Stimulated activated CD4-positive, alpha-beta T cell treated with anti-CD3 and anti-CD28 coated beads, TNF-alpha, amount 100 ng/mL, for 4 hours (primary cell): ENCODE measurements at regions not wholly inside any gene's neighbourhood (a gene's known extent, or its start where the extent isn't known, plus 50 kb on each side); places are given as distances from the start of the nearest gene placed in this dataset.

Experiments used
- DNase-seq, 3 experiments: peaks; one replicate each; pipeline ENCODE4 v3.0.0-alpha.2; 2020; ENCODE audit warnings: low read depth in 3 of 3

GRCh38 chr2:238654479-238655197 lies 193.2 kb upstream of the TWIST2 start:
- DNase-seq: no peak

DNA sequence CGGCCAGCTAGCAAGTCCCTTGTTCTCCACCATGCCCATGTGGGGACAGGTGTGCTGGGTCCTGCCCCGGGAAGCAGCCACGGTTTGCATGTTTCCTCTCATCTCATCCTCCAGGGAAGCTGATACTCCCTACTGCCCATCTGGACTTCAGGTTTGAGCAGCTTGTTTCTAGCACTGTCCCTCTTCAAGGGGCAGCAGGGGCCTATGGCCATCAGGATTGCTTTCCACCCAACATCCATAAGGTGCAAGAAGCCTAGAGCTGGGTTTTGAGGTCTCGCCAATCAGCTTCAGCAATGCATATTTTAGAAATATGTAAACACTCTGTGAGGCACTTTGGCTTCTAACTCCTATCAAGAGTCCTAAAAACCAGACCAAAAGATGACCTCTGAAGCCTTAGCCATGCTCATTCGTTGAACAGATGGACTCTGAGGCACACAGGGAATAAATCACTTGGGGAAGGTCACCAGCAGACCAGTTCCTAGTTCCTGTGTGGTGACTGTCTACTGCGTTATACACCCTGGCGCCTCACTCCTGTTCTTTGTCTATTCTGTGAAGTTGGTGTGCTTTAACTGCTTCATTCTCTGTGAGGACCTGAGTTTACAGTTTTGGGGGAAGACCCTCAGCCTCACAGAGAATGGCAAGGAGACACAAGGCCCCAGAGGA lies 192.6 kb upstream of the TWIST2 start:
- DNase-seq: no peak

DNA sequence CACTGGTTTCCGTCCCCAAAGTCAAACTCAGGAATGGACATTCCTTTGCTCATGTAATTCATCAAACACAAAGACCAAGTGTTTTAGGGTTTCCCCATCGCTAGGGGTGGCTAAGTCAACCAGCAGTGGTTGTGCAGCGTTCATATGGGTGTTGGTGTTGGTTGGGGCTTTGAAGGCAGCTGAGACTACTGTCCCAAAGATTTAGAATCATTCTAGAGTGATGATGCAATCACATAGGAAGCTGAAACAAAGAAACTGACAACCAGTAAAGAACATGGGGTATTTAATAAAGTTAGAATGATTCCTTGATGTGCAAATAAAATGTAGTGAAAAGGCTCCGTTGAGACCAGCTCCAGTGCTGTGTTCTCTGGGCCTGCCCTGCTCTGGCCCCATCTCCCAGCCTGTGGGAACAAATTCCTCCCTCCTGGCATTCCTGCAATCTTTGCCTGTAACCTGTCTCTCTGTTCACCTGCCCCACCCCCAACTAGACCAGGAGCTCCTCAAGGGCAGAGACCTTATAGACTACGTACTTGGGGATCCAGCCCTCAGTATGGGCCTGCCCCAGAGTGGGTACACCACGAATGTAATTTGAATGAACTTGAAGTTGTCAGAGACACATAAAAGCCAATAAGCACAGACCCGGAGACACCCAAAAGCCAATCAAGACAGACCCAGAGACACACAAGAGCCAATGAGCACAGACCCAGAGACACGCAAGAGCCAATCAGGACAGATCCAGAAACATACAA lies 191.7 kb upstream of the TWIST2 start:
- DNase-seq: no peak

DNA sequence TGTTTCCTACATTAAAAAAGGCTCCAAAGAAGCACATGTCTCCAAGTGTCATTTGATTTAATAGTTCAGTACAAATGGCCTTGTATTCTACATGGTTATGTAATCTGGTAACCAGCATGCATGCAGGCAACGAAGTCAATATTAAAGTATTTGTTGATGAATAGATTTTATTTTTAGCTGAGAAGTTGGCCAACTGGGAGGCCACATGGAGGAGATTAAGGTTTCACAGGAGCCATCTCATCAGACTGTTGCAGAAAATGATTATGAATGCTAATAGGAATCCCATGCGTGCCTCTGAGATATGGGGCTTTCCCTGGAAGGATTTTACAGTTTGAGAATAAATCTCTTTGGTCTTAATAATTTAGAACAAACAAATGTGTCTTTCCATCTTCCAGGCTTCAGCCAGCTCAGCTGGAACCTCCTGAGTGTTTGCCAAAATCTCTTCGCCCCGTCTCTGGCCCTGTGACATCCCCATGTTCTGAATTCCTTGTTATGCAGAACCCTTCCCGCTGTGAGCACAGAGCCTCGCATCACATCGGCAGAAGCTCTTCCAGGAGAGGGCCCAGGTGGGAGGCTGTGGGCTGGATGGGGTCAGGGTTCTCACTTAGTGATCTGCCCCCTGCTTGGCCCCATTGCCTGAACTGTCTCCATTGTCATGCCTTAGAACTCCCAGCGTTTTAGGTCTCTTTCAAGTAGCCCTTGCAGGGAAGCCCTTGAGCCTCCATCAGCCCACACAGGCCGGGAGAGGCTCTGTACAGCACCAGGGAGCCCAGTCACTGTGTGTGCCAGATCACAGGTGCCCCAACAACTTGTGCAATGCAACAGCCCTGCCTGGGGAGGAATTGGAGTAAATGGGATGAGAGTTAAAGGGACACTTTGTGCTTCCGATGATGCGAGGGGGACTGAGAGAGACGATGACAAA lies 190.5 kb upstream of the TWIST2 start:
- DNase-seq: no peak

DNA sequence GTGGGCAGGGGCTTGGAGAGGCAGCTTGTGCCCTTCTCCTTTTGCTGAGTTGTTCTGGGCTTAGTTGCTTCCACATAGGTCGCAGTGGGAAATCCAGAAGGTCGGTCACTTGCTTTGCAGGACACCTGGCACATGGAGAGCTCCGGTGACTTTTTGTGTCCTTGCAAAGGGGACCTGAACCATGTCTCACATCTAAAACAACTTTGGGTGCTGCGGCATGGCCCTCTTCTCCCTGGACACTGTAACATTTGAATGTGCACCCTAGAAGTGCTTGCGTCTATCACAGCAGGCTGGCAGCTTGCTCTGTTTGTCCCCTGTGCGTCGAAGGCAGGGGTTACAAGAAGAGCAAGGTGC lies 189.9 kb upstream of the TWIST2 start:
- no peak for DNase-seq

GRCh38 chr2:238658820-238659219 lies 189.1 kb upstream of the TWIST2 start:
- DNase-seq: no peak

DNA sequence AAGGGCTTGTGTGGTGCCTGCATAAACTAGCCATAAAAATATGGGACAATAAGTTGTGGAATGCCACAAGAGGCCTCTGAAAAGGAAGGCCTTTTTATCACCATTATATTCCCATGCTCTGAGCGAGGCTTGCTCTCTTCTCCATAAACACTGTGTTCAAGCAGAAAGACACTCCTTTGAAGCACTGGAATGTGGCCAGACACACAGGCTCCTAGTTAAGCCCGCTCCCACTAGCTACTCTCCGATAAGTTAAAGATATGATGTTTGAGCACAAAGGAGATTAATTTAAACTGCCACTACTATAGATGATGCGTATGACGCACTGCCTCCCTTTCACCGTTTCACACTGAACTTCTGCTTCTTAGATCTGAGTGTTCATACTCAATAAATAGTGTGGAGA lies 188.7 kb upstream of the TWIST2 start:
- no peak for DNase-seq

DNA sequence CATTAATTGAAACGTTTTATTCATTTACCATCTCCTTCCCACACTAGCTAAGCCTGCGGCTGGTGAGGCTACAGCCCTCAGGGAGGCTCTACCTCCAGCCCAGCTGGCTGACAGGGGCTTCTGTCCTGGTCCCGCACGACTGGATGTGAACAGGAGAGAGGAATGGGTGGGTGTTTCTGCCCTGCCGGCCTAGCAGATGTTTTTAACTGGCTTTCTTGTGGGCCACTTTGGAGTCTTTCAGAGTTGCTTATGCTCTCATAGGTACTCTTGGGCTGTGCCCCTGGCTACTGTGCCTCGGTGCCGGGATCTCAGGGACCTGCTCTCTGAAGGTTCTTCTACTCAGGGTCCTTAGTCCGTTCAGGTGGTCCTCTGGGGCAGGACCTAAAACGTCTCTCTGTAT lies 184.3 kb upstream of the TWIST2 start:
- DNase-seq: no peak

GRCh38 chr2:238665919-238666318 lies 182.0 kb upstream of the TWIST2 start:
- DNase-seq: no peak

GRCh38 chr2:238666543-238666942 lies 181.3 kb upstream of the TWIST2 start:
- no peak for DNase-seq

- DNase-seq: no peak
Measured at GRCh38 chr2:238667008-238667407, 180.9 kb upstream of the TWIST2 start.

GRCh38 chr2:238667639-238668038 lies 180.2 kb upstream of the TWIST2 start:
- no peak for DNase-seq

DNA sequence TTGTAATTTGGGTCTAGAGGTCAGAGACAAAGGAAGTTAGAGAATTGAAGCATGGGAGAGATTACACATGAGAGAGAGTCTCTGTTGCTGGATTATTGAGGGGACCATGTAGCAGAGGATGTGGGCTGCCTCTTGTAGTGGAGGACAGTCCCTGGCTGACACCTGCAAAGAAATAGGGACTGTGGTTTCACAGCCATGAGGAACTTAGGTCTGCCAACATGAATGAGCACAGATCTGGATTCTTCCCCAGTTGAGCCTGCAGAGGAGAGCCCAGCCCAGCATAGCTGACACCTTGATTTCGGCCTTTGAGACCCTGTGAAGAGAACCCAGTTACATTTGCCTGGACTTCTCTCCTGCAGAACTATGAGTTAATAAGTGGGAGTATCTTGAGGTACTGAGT lies 179.5 kb upstream of the TWIST2 start:
- no peak for DNase-seq

- no peak for DNase-seq
Measured at GRCh38 chr2:238669046-238669445, 178.8 kb upstream of the TWIST2 start.

DNA sequence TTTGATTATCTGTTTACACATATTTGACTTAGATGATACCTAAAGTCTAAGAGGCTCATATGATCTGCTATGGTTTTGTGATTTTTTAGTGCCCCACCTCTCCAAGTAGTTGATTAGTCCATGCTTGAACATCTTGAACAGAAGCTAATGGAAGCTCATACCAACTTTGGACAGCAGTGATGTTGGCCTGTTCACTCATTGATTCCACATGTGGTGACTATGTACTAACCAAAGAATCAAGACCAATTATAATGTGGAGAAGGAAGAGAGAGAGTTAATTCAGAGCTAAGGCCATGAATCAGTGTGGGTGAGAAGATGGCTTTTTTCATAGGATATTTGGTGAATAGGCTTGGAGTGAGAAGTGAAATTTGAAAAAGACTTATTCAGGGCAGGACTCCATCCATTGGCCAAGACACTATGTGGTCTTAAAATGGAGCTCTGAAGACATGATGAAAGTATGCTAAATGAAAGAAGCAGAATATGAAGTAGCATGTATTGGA lies 178.3 kb upstream of the TWIST2 start:
- no peak for DNase-seq

DNA sequence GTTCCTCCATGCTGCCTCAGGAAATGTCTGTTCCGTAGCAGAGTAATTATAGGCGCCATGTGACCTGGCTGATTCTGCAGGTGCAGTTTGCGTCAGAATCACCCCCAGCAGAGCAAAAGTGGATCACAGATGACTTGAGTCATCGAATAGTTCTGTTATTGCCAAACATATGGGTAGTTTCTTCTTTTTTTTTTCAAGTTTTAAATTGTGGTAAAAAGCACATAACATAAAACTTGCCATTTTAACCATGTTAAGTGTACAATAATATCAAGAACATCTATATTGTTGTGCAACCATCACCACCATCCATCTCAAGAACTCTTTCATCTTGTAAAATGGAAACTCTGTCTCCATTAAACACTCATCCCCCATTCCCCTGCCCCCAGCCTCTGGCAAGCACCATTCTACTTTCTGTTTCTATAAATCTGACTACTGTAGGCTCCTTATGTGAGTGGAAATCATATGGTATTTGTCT lies 177.7 kb upstream of the TWIST2 start:
- no peak for DNase-seq

DNA sequence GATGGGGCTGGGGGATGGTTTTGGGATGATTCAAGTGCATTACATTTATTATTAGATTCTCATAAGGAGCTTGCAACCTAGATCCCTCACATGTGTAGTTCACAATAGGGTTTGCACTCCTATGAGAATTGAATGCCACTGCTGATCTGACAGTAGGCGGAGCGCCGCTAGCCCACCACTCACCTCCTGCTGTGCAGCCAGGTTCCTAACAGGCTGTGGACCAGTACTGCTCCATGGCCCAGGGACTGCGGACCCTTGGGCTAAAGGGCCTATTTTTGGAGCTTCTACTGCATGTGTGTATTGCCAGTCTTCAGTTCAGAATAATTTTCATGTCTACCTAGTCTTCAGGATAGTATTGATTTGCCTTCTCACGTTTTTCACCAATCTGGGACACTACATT lies 165.3 kb upstream of the TWIST2 start:
- DNase-seq: no peak

- DNase-seq: no peak
Measured at GRCh38 chr2:238684362-238685326, 163.2 kb upstream of the TWIST2 start.

DNA sequence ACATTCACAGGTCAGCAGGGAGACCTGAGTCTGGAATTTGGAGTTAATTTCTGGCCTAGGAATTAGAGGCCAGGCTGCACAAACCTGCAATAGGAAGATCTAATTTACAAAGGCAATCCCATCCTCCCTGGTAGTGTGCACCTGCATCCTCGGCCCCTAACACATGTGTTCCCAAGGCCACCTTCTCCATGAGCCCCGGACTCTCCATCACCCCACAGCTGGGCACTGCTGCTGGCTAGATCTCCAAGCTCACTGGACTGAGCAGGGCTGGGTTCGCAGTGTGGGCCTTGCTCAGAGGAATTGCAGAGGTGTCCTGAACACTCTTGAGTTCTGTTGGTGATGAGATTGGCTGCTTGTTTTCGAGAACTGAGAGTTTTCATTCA lies 162.6 kb upstream of the TWIST2 start:
- no peak for DNase-seq

GRCh38 chr2:238685713-238686112 lies 162.2 kb upstream of the TWIST2 start:
- no peak for DNase-seq

- no peak for DNase-seq
Measured at GRCh38 chr2:238686223-238686622, 161.7 kb upstream of the TWIST2 start.
